ENCODE measurements at regions not wholly inside any gene's neighbourhood (a gene's known extent, or its start where the extent isn't known, plus 50 kb on each side); places are given as distances from the start of the nearest gene placed in this dataset.

GRCh38 chr3:65303431-65303830 lies 615.6 kb upstream of the ADAMTS9 start:
- Histone ChIP-seq H3K4me3 (no peak overlapping the region), H3K9me3 (no peaks in the 10 kb centered on the region), H3K36me3 (no peaks in the 10 kb centered on the region), H3K4me1 (ENCODE audit: control insufficient read depth in 1 of 2, low read depth in 2 of 2) (no peaks in the 10 kb centered on the region), H3K27ac (no peak overlapping the region), H3K27me3 (replicated peaks; ENCODE audit: insufficient read depth) (no peaks in the 10 kb centered on the region)
- DNase-seq (ENCODE audit: low spot score) (no peak), ATAC-seq (ENCODE audit: insufficient number of reproducible peaks, low FRiP score, low read depth) (no peak)
- TF ChIP-seq CTCF (IDR thresholded peaks at IDR 0.05) = no peak

- H3K9me3 ChIP-seq = no peaks in the 10 kb centered on the region
- no peak for TF ChIP-seq CTCF (IDR thresholded peaks at IDR 0.05)
- no peak for ATAC-seq (ENCODE audit: insufficient number of reproducible peaks, low FRiP score, low read depth)
These were observed 603.8 kb upstream of the ADAMTS9 start for GRCh38 chr3:65291448-65292125.

GRCh38 chr3:65288776-65289175 lies 601.0 kb upstream of the ADAMTS9 start:
- ATAC-seq (ENCODE audit: insufficient number of reproducible peaks, low FRiP score, low read depth) (no peak), DNase-seq (ENCODE audit: low spot score) (no peak)
- Histone ChIP-seq H3K36me3 (no peaks in the 10 kb centered on the region), H3K27me3 (replicated peaks; ENCODE audit: insufficient read depth) (no peaks in the 10 kb centered on the region), H3K27ac (no peak overlapping the region), H3K4me1 (ENCODE audit: control insufficient read depth in 1 of 2, low read depth in 2 of 2) (no peaks in the 10 kb centered on the region), H3K9me3 (no peaks in the 10 kb centered on the region), H3K4me3 (no peak overlapping the region)
- TF ChIP-seq CTCF (IDR thresholded peaks at IDR 0.05) = no peak

More at GRCh38 chr3:65291448-65292125, 603.8 kb upstream of the ADAMTS9 start:
- no peak overlapping the region for H3K27ac ChIP-seq
- H3K36me3 ChIP-seq = no peaks in the 10 kb centered on the region
- H3K27me3 ChIP-seq (replicated peaks; ENCODE audit: insufficient read depth) = no peaks in the 10 kb centered on the region
- H3K4me3 ChIP-seq = no peak overlapping the region
- DNase-seq (ENCODE audit: low spot score) = no peak
- H3K4me1 ChIP-seq (ENCODE audit: control insufficient read depth in 1 of 2, low read depth in 2 of 2) = no peaks in the 10 kb centered on the region

GRCh38 chr3:65285956-65286355 lies 598.2 kb upstream of the ADAMTS9 start:
- ATAC-seq (ENCODE audit: insufficient number of reproducible peaks, low FRiP score, low read depth) (no peak), DNase-seq (ENCODE audit: low spot score) (no peak)
- no peak overlapping the region for H3K4me3 ChIP-seq
- no peaks in the 10 kb centered on the region for H3K27me3 ChIP-seq (replicated peaks; ENCODE audit: insufficient read depth)
- H3K9me3 ChIP-seq = no peaks in the 10 kb centered on the region
- no peak overlapping the region for H3K27ac ChIP-seq
- TF ChIP-seq CTCF (IDR thresholded peaks at IDR 0.05) = no peak
- no peaks in the 10 kb centered on the region for H3K4me1 ChIP-seq (ENCODE audit: control insufficient read depth in 1 of 2, low read depth in 2 of 2)
- no peaks in the 10 kb centered on the region for H3K36me3 ChIP-seq

GRCh38 chr3:65284961-65285360 lies 597.2 kb upstream of the ADAMTS9 start:
- TF ChIP-seq CTCF (IDR thresholded peaks at IDR 0.05) = no peak
- Histone ChIP-seq H3K9me3 (no peaks in the 10 kb centered on the region), H3K4me1 (ENCODE audit: control insufficient read depth in 1 of 2, low read depth in 2 of 2) (no peaks in the 10 kb centered on the region), H3K4me3 (no peak overlapping the region), H3K27ac (no peak overlapping the region), H3K36me3 (no peaks in the 10 kb centered on the region), H3K27me3 (replicated peaks; ENCODE audit: insufficient read depth) (no peaks in the 10 kb centered on the region)
- DNase-seq (ENCODE audit: low spot score) = no peak
- no peak for ATAC-seq (ENCODE audit: insufficient number of reproducible peaks, low FRiP score, low read depth)

All from thoracic aorta (tissue), 2 donors.